Stimulated activated CD4-positive, alpha-beta T cell treated with anti-CD3 and anti-CD28 coated beads, Interleukin-15, amount 100 ng/mL, for 48 hours (primary cell): ENCODE measurements at regions not wholly inside any gene's neighbourhood (a gene's known extent, or its start where the extent isn't known, plus 50 kb on each side); places are given as distances from the start of the nearest gene placed in this dataset.
"Not testable (repeated sequence)": the region's sequence is repeated elsewhere in the genome, so short reads cannot be mapped to it uniquely, and the experiment has no call there.

Experiments used
- DNase-seq, 2 donors: peaks; one replicate each; pipeline ENCODE4 v3.0.0-alpha.2; 2020; ENCODE audit warnings: low read depth in 2 of 2

- DNase-seq: no peak
Observed at GRCh38 chr11:39462506-39462905, 1996.9 kb downstream of the LRRC4C start.

DNA sequence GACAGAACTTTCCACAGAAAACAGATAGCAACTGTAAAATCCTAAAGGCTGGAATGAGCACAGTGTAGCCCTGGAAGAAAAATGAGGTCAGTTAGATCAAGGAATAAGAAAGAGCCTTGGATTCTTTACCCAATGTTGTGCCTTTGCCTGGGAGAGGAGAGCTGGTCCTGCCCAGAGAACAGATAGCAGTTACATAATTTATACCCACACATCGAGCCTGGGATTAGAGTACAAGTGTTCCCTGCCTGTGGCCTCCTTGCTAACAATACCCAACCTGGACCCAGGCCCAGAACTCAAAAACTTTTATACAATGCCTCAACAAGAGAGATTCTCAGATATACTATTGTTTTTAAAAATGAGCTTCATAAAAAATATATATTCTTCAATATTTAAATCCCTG, 1998.4 kb downstream of the LRRC4C start:
- no peak for DNase-seq

DNA sequence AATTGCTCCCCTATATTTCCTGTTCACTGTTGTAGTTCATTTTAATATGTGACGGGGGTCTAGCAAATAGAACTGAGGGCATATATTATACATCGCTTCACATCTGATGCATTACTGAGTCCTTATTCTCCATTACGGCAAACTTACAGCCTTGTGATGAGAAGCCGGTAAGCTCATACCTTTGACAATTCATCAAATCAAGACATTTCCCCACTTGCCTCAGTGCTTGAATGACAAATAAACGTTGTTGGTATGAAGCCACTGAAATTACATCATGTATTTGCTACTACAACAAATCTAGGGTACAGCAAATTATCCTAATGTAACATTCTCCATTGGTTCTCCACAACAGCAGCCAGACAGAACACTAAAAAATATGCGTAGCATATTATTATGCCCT, 1999.8 kb downstream of the LRRC4C start:
- DNase-seq: no peak

- no peak for DNase-seq
Observed at GRCh38 chr11:39458481-39458880, 2001.0 kb downstream of the LRRC4C start.

DNA sequence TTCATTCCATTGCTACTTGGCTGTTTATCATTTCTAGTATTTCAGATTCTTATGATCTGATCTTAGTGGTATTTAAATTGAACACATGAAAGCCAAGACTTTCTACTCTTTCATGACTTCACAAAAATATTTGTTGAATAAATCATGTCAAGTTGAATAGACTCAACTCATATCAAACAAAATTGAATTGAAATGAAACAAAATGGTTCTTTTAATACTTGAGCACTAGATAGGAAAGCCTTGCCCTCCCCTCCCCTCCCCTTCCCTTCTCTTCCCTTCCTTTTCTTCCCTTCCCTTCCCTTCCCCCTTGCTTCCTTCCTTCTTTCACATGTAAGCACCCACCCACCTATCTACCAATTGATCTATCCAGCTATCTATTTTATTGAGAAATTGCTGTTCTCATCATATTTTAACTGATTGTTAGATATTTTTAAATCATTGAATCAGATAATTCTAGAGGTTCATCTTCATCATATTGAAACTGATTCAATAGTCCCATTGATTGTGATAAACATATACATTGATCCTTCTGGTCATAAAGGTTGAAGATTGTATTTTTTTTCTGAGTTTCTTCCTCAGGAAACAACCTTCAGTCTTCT, 2015.9 kb downstream of the LRRC4C start:
- DNase-seq: no peak

DNA sequence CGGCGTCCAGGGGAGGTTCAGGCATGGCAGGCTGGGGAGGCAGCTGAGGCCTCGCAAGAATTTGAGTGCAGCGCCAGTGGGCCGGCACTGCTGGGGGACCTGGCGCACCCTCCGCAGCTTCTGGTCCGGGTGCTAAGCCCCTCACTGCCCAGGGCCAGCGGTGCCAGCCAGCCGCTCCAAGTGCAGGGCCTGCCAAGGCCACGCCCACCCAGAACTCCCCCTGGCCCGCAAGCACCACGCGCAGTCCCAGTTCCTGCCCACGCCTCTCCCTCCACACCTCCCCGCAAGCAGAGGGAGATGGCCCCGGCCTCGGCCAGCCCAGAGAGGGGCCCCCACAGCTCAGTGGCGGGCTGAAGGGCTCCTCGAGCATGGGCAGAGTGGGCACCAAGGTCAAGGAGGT, 2017.3 kb downstream of the LRRC4C start:
- no peak for DNase-seq

GRCh38 chr11:39435641-39436040, 2023.8 kb downstream of the LRRC4C start:
- DNase-seq: no peak

DNA sequence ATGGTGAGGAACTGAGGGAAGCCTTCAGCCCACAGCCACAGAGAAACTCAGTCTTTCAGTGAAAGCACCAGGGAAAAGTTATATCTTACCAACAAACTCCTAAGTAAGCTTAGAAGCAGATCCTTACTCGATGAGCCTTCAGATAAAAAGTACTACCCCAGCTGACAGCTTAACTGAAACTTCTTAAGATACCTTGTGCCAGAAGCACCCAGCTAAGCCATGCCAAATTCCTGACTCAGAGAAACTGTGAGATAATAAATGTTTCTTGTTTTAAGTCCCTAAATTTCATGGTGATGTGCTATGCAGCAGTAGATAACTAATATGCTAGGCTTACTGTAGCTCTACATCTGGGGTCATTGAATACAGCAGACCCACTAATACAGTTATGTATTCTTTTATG, 2025.0 kb downstream of the LRRC4C start:
- no peak for DNase-seq

- no peak for DNase-seq
Observed at GRCh38 chr11:39432929-39433328, 2026.5 kb downstream of the LRRC4C start.

DNA sequence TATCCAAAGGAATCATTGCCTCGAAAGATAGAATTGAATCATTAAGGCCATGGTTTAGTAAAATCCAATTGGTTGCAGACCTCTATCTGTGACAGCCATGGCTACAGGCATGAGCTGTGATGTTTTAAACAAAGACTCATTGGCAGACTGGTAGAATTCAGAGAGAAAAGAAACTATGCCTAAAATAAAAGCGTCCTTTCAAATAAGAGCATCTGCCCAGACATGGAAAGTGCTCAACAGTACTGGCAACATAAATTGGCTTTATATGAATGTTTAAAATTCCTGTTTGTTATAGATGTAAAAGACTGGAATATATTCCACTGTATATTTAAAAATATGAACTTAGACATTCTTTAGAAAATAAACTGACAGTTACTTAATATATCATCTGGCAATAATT, 2034.2 kb downstream of the LRRC4C start:
- no peak for DNase-seq

DNA sequence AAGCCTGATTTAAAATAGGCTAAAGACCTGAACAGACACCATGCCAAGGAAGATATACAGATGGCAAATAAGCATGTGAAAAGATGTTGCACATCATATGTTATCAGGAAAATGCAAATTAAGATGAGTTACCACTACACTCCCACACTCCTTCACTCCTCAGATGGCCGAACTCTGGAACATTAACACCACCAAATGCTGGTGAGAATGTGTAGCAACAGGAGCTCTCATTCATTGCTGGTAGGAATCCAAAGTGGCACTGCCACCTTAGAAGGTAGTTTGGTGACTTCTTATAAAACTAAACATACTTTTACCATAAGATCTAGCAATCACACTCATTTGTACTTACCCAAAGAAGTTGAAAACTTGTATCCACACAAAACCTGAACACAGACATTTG, 2047.3 kb downstream of the LRRC4C start:
- no peak for DNase-seq

- no peak for DNase-seq
Observed at GRCh38 chr11:39385911-39386310, 2073.5 kb downstream of the LRRC4C start.

DNA sequence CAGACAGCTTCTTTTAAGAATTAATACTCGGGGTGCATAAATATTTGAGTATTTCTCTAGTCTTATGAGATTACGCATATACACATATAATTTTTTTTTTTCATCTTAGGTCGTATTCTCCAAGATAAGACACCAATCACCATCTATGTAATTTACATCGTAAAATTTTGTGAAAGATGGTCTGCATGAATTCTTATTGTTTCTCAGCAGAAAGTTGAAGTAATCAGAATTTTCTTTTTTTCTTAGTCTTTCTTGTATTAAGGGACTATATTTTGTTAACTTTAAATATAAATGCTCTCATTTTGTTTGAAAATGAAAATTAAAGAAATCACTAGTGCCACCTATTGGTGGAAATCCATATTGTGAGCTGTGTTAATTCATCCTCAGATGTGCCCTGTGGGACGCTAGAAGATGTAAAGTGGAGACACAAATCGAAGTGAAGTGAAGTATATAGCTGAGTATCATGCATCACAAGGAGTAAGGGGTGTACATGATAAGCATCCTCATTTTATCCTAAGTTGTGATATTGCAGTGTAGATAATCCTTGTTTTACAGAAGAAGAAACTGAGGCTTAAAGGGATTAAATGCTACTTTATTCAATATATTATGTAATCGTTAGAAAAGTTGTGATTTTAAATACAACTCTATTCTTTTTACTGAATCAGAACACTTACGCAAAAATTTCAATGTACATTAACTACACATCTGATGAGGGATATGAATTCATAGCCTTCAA, 2084.3 kb downstream of the LRRC4C start:
- no peak for DNase-seq

DNA sequence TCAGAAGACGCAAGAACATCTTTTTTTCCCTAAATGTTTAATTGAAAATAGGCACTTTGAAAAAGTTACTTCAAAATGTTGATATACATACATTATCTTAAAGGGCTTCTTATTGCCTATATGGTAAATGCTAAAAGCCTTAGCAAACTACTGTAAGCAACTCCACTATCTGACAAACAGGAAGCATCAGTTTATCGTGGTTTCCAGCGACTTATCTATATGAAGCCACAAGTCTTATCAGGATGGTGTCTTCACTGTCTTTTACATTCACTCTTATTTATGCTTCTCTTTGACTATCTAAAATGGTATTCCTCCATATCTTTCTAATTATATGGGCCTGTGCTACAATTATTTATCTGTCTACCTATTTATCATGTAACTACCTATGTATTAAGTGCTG, 2091.9 kb downstream of the LRRC4C start:
- no peak for DNase-seq

DNA sequence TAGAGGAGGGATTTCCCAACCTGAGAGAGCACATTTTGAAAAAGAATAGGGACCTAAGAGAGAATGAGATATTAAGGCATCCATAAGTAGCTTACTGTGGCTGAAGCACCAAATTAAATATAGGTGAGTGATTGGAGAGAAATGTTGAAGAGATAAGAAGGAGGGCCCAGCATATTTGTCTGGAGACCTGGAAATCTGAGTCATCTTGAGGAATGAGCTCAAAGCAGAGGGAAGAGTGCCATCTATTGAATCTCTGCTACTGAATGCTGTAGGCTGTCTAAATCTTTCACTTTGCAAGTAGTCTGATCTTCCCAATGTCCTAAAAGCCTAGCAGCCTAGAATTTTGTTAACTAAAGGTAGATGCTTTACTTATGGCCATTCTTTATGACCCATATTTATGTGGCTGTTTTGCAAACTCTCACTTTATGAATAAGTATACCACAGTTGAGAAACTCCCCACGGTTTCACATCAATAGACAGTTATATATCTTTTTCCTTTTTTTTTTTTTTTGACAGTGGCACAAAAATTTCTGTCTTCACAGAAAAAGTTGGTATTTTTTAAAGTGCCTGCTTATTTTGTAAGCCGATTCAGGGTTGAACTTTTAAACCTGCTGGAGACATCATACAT, 2093.5 kb downstream of the LRRC4C start:
- no peak for DNase-seq

GRCh38 chr11:39363571-39363970, 2095.9 kb downstream of the LRRC4C start:
- no peak for DNase-seq

GRCh38 chr11:39361557-39361956, 2097.9 kb downstream of the LRRC4C start:
- no peak for DNase-seq

GRCh38 chr11:39345834-39346442, 2113.5 kb downstream of the LRRC4C start:
- no peak for DNase-seq

- no peak for DNase-seq
Observed at GRCh38 chr11:39341461-39341860, 2118.0 kb downstream of the LRRC4C start.

DNA sequence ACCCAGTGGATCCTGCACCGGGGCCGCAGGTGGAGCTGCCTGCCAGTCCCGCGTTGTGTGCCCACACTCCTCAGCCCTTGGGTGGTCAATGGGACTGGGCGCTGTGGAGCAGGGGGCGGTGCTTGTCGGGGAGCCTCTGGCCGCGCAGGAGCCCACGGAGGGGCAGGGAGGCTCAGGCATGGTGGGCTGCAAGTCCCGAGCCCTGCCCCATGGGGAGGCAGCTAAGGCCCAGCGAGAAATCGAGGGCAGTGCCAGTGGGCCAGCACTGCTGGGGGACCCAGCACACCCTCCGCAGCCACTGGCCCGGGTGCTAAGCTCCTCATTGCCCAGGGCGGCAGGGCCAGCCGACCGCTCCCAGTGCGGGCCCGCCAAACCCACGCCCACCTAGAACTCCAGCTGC, 2126.4 kb downstream of the LRRC4C start:
- not testable (repeated sequence) for DNase-seq

DNA sequence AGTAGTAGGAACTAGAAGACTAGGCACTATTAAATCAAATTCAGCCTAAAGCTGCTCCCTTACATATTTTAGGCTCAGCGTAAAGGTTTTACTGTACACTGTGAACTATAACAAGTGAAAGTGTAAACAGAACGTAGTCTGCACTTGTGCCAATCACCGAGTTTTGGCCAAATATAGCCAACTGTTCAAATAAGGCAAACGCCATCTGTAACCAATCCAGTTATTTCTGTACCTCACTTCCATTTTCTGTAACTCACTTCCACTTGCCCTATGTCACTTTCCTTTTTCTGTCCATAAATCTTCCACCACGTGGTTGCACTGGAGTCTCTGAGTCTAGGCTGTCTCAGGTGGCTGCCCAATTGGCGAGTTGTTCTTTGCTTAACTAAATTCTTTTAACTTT, 2132.2 kb downstream of the LRRC4C start:
- DNase-seq: no peak

- DNase-seq: not testable (repeated sequence)
Observed at GRCh38 chr11:39311888-39312287, 2147.6 kb downstream of the LRRC4C start.

GRCh38 chr11:39304586-39304985, 2154.9 kb downstream of the LRRC4C start:
- DNase-seq: no peak
